GM20000 (cell line): ENCODE measurements at regions not wholly inside any gene's neighbourhood (a gene's known extent, or its start where the extent isn't known, plus 50 kb on each side); places are given as distances from the start of the nearest gene placed in this dataset.

ENCODE experiments used
- DNase-seq: peaks from one replicate; pipeline ENCODE4 v3.0.0; 2012; ENCODE audit warnings: low spot score
- CTCF ChIP-seq: IDR thresholded peaks from 2 replicates; pipeline ENCODE4 v1.5.1; 2012; ENCODE audit warnings: mild to moderate bottlenecking, control low read depth; ENCODE audit errors: extremely low read depth, missing control alignments

- no peak for TF ChIP-seq CTCF
- DNase-seq: no peak
Observed at GRCh38 chr4:66577922-66578321, 907.6 kb upstream of the EPHA5 start.

- DNase-seq: no peak
- no peak for TF ChIP-seq CTCF
Observed at GRCh38 chr4:66575008-66575696, 904.9 kb upstream of the EPHA5 start.

GRCh38 chr4:66574145-66574978, 904.1 kb upstream of the EPHA5 start:
- no peak for TF ChIP-seq CTCF
- no peak for DNase-seq

- no peak for TF ChIP-seq CTCF
- no peak for DNase-seq
Observed at GRCh38 chr4:66572949-66573348, 902.7 kb upstream of the EPHA5 start.

GRCh38 chr4:66571145-66571695, 900.9 kb upstream of the EPHA5 start:
- DNase-seq: no peak
- no peak for TF ChIP-seq CTCF

GRCh38 chr4:66569228-66569627, 898.9 kb upstream of the EPHA5 start:
- DNase-seq: no peak
- TF ChIP-seq CTCF: no peak

GRCh38 chr4:66568431-66568830, 898.1 kb upstream of the EPHA5 start:
- TF ChIP-seq CTCF: no peak
- no peak for DNase-seq
